ENCODE measurements at regions not wholly inside any gene's neighbourhood (a gene's known extent, or its start where the extent isn't known, plus 50 kb on each side); places are given as distances from the start of the nearest gene placed in this dataset.

DNA sequence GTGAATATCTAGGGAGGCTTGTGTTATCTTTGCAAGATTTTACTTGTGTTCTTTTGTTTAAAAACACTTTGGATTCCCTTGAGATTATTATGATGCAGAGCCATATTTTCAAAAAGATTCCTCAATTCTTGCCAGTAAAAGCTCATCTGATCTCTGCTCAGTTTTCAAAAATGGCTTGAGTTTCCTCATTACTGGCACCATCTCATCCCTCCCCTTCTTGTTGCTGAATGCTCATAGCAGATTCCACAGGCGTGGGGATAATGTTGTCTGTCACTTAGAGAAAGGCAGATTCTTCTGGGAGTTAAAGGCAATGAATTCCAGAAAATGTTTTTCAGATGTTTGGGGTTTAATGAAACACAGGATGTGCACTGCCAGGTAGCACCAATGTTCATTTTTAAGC lies 170.4 kb upstream of the TANK start:
- TF ChIP-seq, protein P1, sequence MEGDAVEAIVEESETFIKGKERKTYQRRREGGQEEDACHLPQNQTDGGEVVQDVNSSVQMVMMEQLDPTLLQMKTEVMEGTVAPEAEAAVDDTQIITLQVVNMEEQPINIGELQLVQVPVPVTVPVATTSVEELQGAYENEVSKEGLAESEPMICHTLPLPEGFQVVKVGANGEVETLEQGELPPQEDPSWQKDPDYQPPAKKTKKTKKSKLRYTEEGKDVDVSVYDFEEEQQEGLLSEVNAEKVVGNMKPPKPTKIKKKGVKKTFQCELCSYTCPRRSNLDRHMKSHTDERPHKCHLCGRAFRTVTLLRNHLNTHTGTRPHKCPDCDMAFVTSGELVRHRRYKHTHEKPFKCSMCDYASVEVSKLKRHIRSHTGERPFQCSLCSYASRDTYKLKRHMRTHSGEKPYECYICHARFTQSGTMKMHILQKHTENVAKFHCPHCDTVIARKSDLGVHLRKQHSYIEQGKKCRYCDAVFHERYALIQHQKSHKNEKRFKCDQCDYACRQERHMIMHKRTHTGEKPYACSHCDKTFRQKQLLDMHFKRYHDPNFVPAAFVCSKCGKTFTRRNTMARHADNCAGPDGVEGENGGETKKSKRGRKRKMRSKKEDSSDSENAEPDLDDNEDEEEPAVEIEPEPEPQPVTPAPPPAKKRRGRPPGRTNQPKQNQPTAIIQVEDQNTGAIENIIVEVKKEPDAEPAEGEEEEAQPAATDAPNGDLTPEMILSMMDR (IDR thresholded peaks at IDR 0.05; ENCODE audit: borderline replicate concordance, extremely low read depth, insufficient read depth), result no peak
- peak overlapping the region in 1 of 2 donors; percentile 16 for H3K27ac ChIP-seq (ENCODE audit: low read depth in 2 of 2, low read length in 2 of 2)
- no peaks in the 10 kb centered on the region for H3K9me3 ChIP-seq (ENCODE audit: control insufficient read depth in 2 of 3, insufficient read depth in 1 of 3, low read length in 3 of 3)
- H3K4me1 ChIP-seq (ENCODE audit: control insufficient read depth in 2 of 3, insufficient read depth in 2 of 3, low read depth in 1 of 3, low read length in 3 of 3), result peaks cover 2 to 5% (median 3%) of the 10 kb centered on the region in 3 donors
- no peak overlapping the region for H3K9ac ChIP-seq (ENCODE audit: low read length in 3 of 3)
- FAIRE-seq, result no peak
- H3K4me3 ChIP-seq (ENCODE audit: low read length in 3 of 3), result no peak overlapping the region
- H3K36me3 ChIP-seq (ENCODE audit: control insufficient read depth in 2 of 3, insufficient read depth in 3 of 3, low read length in 3 of 3), result no peaks in the 10 kb centered on the region
- intact Hi-C loops (cut with DNase I), result no loop called here
- H3K27me3 ChIP-seq (ENCODE audit: control insufficient read depth, insufficient read depth, low read length), result no peaks in the 10 kb centered on the region
- DNase-seq, result no peak

DNA sequence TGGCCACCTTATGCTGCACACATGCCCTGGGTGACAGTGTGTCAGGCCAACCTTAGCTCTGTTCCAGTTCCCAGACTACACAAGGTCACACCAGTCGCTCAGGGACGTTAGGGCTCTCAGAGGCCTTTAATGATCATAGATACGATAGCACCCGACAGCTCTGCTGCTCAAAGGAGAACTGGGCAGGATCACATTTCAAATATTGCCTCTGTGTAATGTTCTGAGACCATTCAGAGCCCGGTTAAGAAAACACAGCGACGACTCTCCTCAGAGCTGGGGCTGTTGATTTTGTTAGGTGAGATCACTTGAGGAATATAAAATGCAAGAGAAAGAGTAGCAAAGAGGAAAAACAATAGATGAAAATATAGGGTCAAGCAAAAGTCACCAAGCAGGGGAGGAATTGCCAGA lies 166.6 kb upstream of the TANK start:
- no peaks in the 10 kb centered on the region for H3K36me3 ChIP-seq (ENCODE audit: control insufficient read depth in 2 of 3, insufficient read depth in 3 of 3, low read length in 3 of 3)
- peak overlapping the region; percentile 23 to 78 (median 41) for H3K4me3 ChIP-seq (ENCODE audit: low read length in 3 of 3)
- FAIRE-seq, result no peak
- intact Hi-C loops (cut with DNase I), result no loop called here
- TF ChIP-seq, protein P1 (IDR thresholded peaks at IDR 0.05; ENCODE audit: borderline replicate concordance, extremely low read depth, insufficient read depth), result no peak
- H3K9ac ChIP-seq (ENCODE audit: low read length in 3 of 3), result peak overlapping the region in 2 of 3 donors; percentile 1 to 54
- H3K9me3 ChIP-seq (ENCODE audit: control insufficient read depth in 2 of 3, insufficient read depth in 1 of 3, low read length in 3 of 3), result no peaks in the 10 kb centered on the region
- no peaks in the 10 kb centered on the region for H3K27me3 ChIP-seq (ENCODE audit: control insufficient read depth, insufficient read depth, low read length)
- DNase-seq, result peak in 4 of 5 donors; percentile 63 to 90 (median 78)
- H3K27ac ChIP-seq (ENCODE audit: low read depth in 2 of 2, low read length in 2 of 2), result peak overlapping the region; percentile 25 to 70
- H3K4me1 ChIP-seq (ENCODE audit: control insufficient read depth in 2 of 3, insufficient read depth in 2 of 3, low read depth in 1 of 3, low read length in 3 of 3), result peaks cover 2 to 5% (median 3%) of the 10 kb centered on the region in 3 donors

DNA sequence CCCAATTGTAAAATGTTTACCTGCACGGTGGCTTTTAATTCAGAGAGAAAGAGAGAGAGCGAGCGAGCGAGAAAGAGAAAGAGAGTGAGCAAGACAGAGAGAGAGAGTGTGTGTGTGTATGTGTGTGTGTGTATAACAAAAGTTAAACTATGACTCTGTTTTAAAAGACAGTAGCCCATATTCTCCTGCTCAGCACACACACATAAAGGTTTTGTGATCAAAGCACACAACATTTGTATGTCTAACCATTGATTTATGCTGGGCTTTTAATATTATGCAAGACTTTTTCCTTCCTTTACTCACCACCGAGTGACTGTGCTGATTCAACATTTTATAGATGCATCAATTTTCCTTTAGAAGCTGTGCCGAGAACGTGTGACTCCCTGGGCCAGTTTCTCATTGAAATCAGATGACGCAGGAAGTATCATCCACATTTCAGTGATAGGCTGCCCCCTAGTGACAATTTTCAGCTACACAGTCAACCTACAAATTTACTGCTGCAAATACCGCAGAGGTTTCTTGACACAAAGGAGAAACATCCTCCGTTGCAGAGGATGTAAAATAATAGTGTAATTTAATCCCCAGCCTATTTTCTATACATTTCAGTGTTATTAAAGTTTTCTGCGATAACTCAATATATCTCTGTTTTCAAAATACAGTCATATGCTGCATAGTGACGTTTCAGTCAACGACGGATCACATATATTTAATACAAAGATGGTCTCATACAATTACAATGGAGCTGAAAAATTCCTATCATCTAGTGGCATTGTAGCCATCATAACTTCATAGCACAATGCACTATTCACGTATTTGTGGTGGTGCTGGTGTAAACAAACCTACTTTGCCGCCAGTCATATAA lies 165.9 kb upstream of the TANK start:
- intact Hi-C loops (cut with DNase I), result no loop called here
- peak overlapping the region; percentile 25 to 70 for H3K27ac ChIP-seq (ENCODE audit: low read depth in 2 of 2, low read length in 2 of 2)
- H3K4me3 ChIP-seq (ENCODE audit: low read length in 3 of 3), result peak overlapping the region; percentile 23 to 78 (median 41)
- TF ChIP-seq, protein P1 (IDR thresholded peaks at IDR 0.05; ENCODE audit: borderline replicate concordance, extremely low read depth, insufficient read depth), result peak; percentile 81
- peak overlapping the region in 2 of 3 donors; percentile 1 to 54 for H3K9ac ChIP-seq (ENCODE audit: low read length in 3 of 3)
- no peaks in the 10 kb centered on the region for H3K9me3 ChIP-seq (ENCODE audit: control insufficient read depth in 2 of 3, insufficient read depth in 1 of 3, low read length in 3 of 3)
- peaks cover 2 to 5% (median 3%) of the 10 kb centered on the region in 3 donors for H3K4me1 ChIP-seq (ENCODE audit: control insufficient read depth in 2 of 3, insufficient read depth in 2 of 3, low read depth in 1 of 3, low read length in 3 of 3)
- H3K27me3 ChIP-seq (ENCODE audit: control insufficient read depth, insufficient read depth, low read length), result no peaks in the 10 kb centered on the region
- FAIRE-seq, result peak; percentile 80
- peak in 4 of 5 donors; percentile 84 to 93 (median 89) for DNase-seq
- H3K36me3 ChIP-seq (ENCODE audit: control insufficient read depth in 2 of 3, insufficient read depth in 3 of 3, low read length in 3 of 3), result no peaks in the 10 kb centered on the region
